Liver (tissue), 8 donors: ENCODE measurements at regions not wholly inside any gene's neighbourhood (a gene's known extent, or its start where the extent isn't known, plus 50 kb on each side); places are given as distances from the start of the nearest gene placed in this dataset.

Source experiments
- DNase-seq: peaks from one replicate; pipeline ENCODE4 v3.0.0-alpha.2; 2017; ENCODE audit warnings: low spot score
- H3K27ac ChIP-seq, 2 donors: one replicate each; pipeline ENCODE4 v1.7.0; 2013; ENCODE audit warnings: inconsistent platforms in 2 of 2, low read length in 2 of 2, control low read depth in 1 of 2, low read depth in 1 of 2, mild to moderate bottlenecking in 1 of 2
- H3K27me3 ChIP-seq, 4 donors: one replicate each; pipeline versions ENCODE4 v1.6.1 to v1.7.0; 2013; ENCODE audit warnings: low read length in 3 of 4, inconsistent platforms in 1 of 4, mild to moderate bottlenecking in 1 of 4, moderate library complexity in 1 of 4; ENCODE audit not compliant: control insufficient read depth in 4 of 4, insufficient read depth in 4 of 4
- H3K36me3 ChIP-seq, 4 donors: one replicate each; pipeline versions ENCODE4 v1.6.1 to v1.7.0; 2013; ENCODE audit warnings: low read length in 3 of 4, mild to moderate bottlenecking in 3 of 4, low read depth in 1 of 4, moderate library complexity in 1 of 4; ENCODE audit not compliant: control insufficient read depth in 4 of 4, insufficient read depth in 3 of 4
- H3K4me1 ChIP-seq, 4 donors: one replicate each; pipeline versions ENCODE4 v1.6.1 to v1.7.0; 2013; ENCODE audit warnings: low read length in 3 of 4, mild to moderate bottlenecking in 3 of 4, moderate library complexity in 1 of 4; ENCODE audit not compliant: control insufficient read depth in 4 of 4, insufficient read depth in 4 of 4
- H3K4me3 ChIP-seq, 3 donors: one replicate each; pipeline versions ENCODE4 v1.6.1 to v1.7.0; 2013; ENCODE audit warnings: low read length in 3 of 3, control low read depth in 1 of 3, low read depth in 1 of 3, mild to moderate bottlenecking in 1 of 3
- H3K9ac ChIP-seq, 2 donors: one replicate each; pipeline ENCODE4 v1.7.0; 2013; ENCODE audit warnings: low read length in 2 of 2, mild to moderate bottlenecking in 2 of 2, moderate library complexity in 2 of 2, control low read depth in 1 of 2, low read depth in 1 of 2
- H3K9me3 ChIP-seq, 4 donors: one replicate each; pipeline versions ENCODE4 v1.6.1 to v1.7.0; 2013; ENCODE audit warnings: low read length in 3 of 4; ENCODE audit not compliant: control insufficient read depth in 4 of 4
- EGR1 ChIP-seq, 2 donors: IDR thresholded peaks; 2 replicates each; pipeline ENCODE4 v1.6.1; 2016 to 2018; ENCODE audit warnings: antibody characterized with exemption in 2 of 2, low read depth in 2 of 2
- FOXA1 ChIP-seq: IDR thresholded peaks from 2 replicates; pipeline ENCODE4 v1.6.1; 2016; ENCODE audit warnings: antibody characterized with exemption
- FOXA2 ChIP-seq: IDR thresholded peaks from 2 replicates; pipeline ENCODE4 v1.6.1; 2016; ENCODE audit warnings: antibody characterized with exemption
- GABPA ChIP-seq, 2 donors: IDR thresholded peaks in 1 of 2; conservative IDR thresholded peaks in 1 of 2; 2 replicates each; pipeline ENCODE4 v1.6.1; 2016; ENCODE audit warnings: antibody characterized with exemption in 2 of 2, mild to moderate bottlenecking in 1 of 2, moderate library complexity in 1 of 2
- HNF4A ChIP-seq, 2 donors: conservative IDR thresholded peaks; 2 replicates each; pipeline ENCODE4 v1.6.1; 2016; ENCODE audit warnings: antibody characterized with exemption in 2 of 2, mild to moderate bottlenecking in 2 of 2
- HNF4G ChIP-seq: IDR thresholded peaks from 2 replicates; pipeline ENCODE4 v1.6.1; 2016; ENCODE audit warnings: antibody characterized with exemption
- JUND ChIP-seq, 2 donors: IDR thresholded peaks; 2 replicates each; pipeline ENCODE4 v1.6.1; 2016; ENCODE audit warnings: antibody characterized with exemption in 2 of 2
- NR2F2 ChIP-seq: IDR thresholded peaks from 2 replicates; pipeline ENCODE4 v1.6.1; 2016; ENCODE audit warnings: antibody characterized with exemption
- RAD21 ChIP-seq, 2 donors: IDR thresholded peaks; 2 replicates each; pipeline ENCODE4 v1.6.1; 2016; ENCODE audit warnings: antibody characterized with exemption in 2 of 2, mild to moderate bottlenecking in 2 of 2
- RXRA ChIP-seq, 2 donors: IDR thresholded peaks; 2 replicates each; pipeline ENCODE4 v1.6.1; 2017 to 2018; ENCODE audit warnings: antibody characterized with exemption in 2 of 2, mild to moderate bottlenecking in 1 of 2
- SP1 ChIP-seq: IDR thresholded peaks from 2 replicates; pipeline ENCODE4 v1.6.1; 2018; ENCODE audit warnings: antibody characterized with exemption, mild to moderate bottlenecking
- YY1 ChIP-seq: IDR thresholded peaks from 2 replicates; pipeline ENCODE4 v1.6.1; 2016; ENCODE audit warnings: antibody characterized with exemption, mild to moderate bottlenecking
- WGBS: extraction: QIAGEN DNeasy Blood & Tissue Kit; methylation state at CpG from one replicate; pipeline ENCODE4 v1.1.7; 2013; 5-methylcytosine and 5-hydroxymethylcytosine counted together
- TF ChIP-seq, protein P1 (sequence below): IDR thresholded peaks from 2 replicates; pipeline ENCODE4 v1.6.1; 2016; ENCODE audit warnings: antibody characterized with exemption
- TF ChIP-seq, protein P2 (sequence below): fragments of 150-350 bp; IDR thresholded peaks from 2 replicates; pipeline ENCODE4 v1.5.1; 2017; ENCODE audit warnings: improper control_type of control experiment, low read depth, low read length; ENCODE audit not compliant: missing input control
- TF ChIP-seq, protein P3 (sequence below): IDR thresholded peaks from 2 replicates; pipeline ENCODE4 v1.6.1; 2016; ENCODE audit warnings: antibody characterized with exemption, mild to moderate bottlenecking
- TF ChIP-seq, protein P4 (sequence below): IDR thresholded peaks from 2 replicates; pipeline ENCODE4 v1.6.1; 2016; ENCODE audit warnings: antibody characterized with exemption
- TF ChIP-seq, protein P5 (sequence below): IDR thresholded peaks from 2 replicates; pipeline ENCODE4 v1.6.1; 2016; ENCODE audit warnings: antibody characterized with exemption
- donor health status: healthy.
- donor health status: healthy.
- donor health status: healthy.
- donor health status: healthy.
- donor health status: healthy.

DNA sequence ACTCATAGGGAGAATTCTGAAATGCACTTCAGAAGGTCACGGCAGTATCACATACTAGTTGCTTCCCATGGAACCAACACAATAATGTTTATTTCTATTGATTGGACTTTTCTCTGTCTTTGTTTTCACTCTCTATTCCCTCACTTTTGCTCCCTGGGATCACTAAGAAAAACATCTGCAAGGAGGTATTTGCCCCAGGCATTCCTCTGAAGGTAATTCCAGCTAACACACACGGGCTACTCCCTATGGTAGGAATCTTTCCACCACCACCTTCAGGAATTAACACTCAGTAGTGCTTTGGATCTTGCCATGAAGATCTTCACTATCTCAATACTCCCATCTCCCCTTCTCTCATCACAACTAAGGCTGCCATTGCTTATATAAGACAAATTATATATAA lies 353.3 kb downstream of the DSC3 start:
- Histone ChIP-seq H3K27ac (no peak overlapping the region), H3K9me3 (no peaks in the 10 kb centered on the region), H3K36me3 (no peaks in the 10 kb centered on the region), H3K9ac (no peak overlapping the region), H3K27me3 (no peaks in the 10 kb centered on the region), H3K4me3 (no peak overlapping the region), H3K4me1 (no peaks in the 10 kb centered on the region)
- 67% methylated on average over 2 of the region's 2 CpGs for WGBS
- TF ChIP-seq RXRA (IDR thresholded peaks at IDR 0.05) (no peak), SP1 (no peak), FOXA2 (no peak), JUND (IDR thresholded peaks at IDR 0.05) (no peak), HNF4G (no peak)
- TF ChIP-seq, protein P1, sequence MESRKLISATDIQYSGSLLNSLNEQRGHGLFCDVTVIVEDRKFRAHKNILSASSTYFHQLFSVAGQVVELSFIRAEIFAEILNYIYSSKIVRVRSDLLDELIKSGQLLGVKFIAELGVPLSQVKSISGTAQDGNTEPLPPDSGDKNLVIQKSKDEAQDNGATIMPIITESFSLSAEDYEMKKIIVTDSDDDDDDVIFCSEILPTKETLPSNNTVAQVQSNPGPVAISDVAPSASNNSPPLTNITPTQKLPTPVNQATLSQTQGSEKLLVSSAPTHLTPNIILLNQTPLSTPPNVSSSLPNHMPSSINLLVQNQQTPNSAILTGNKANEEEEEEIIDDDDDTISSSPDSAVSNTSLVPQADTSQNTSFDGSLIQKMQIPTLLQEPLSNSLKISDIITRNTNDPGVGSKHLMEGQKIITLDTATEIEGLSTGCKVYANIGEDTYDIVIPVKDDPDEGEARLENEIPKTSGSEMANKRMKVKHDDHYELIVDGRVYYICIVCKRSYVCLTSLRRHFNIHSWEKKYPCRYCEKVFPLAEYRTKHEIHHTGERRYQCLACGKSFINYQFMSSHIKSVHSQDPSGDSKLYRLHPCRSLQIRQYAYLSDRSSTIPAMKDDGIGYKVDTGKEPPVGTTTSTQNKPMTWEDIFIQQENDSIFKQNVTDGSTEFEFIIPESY: no peak
- TF ChIP-seq, protein P2, sequence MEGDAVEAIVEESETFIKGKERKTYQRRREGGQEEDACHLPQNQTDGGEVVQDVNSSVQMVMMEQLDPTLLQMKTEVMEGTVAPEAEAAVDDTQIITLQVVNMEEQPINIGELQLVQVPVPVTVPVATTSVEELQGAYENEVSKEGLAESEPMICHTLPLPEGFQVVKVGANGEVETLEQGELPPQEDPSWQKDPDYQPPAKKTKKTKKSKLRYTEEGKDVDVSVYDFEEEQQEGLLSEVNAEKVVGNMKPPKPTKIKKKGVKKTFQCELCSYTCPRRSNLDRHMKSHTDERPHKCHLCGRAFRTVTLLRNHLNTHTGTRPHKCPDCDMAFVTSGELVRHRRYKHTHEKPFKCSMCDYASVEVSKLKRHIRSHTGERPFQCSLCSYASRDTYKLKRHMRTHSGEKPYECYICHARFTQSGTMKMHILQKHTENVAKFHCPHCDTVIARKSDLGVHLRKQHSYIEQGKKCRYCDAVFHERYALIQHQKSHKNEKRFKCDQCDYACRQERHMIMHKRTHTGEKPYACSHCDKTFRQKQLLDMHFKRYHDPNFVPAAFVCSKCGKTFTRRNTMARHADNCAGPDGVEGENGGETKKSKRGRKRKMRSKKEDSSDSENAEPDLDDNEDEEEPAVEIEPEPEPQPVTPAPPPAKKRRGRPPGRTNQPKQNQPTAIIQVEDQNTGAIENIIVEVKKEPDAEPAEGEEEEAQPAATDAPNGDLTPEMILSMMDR: no peak
- DNase-seq: no peak

DNA sequence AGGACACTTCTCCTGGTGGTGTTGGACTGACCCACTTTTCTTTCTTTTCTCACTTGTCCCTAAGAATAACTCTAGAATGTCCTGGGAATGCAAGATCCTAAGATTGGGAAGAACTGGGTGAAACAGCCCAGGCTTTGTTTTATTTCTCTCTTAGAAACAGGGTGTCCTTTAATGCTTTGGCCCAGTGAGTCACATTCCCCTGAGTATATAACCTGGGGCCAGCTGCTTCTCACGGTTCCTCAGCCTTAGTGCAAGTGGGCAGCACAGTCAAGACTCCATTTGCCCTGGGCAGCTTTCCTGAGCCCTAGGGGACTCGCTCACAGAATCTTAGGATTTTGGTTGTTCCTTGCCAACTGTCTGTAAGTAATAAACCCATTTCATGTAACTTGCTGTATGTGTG lies 355.0 kb downstream of the DSC3 start:
- Histone ChIP-seq H3K4me3 (no peak overlapping the region), H3K27ac (no peak overlapping the region), H3K36me3 (no peaks in the 10 kb centered on the region), H3K9ac (no peak overlapping the region), H3K27me3 (no peaks in the 10 kb centered on the region), H3K4me1 (no peaks in the 10 kb centered on the region), H3K9me3 (no peaks in the 10 kb centered on the region)
- no peak for DNase-seq
- 50% methylated on average over 2 of the region's 2 CpGs for WGBS
- TF ChIP-seq, protein P3, sequence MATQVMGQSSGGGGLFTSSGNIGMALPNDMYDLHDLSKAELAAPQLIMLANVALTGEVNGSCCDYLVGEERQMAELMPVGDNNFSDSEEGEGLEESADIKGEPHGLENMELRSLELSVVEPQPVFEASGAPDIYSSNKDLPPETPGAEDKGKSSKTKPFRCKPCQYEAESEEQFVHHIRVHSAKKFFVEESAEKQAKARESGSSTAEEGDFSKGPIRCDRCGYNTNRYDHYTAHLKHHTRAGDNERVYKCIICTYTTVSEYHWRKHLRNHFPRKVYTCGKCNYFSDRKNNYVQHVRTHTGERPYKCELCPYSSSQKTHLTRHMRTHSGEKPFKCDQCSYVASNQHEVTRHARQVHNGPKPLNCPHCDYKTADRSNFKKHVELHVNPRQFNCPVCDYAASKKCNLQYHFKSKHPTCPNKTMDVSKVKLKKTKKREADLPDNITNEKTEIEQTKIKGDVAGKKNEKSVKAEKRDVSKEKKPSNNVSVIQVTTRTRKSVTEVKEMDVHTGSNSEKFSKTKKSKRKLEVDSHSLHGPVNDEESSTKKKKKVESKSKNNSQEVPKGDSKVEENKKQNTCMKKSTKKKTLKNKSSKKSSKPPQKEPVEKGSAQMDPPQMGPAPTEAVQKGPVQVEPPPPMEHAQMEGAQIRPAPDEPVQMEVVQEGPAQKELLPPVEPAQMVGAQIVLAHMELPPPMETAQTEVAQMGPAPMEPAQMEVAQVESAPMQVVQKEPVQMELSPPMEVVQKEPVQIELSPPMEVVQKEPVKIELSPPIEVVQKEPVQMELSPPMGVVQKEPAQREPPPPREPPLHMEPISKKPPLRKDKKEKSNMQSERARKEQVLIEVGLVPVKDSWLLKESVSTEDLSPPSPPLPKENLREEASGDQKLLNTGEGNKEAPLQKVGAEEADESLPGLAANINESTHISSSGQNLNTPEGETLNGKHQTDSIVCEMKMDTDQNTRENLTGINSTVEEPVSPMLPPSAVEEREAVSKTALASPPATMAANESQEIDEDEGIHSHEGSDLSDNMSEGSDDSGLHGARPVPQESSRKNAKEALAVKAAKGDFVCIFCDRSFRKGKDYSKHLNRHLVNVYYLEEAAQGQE: no peak
- TF ChIP-seq, protein P4, sequence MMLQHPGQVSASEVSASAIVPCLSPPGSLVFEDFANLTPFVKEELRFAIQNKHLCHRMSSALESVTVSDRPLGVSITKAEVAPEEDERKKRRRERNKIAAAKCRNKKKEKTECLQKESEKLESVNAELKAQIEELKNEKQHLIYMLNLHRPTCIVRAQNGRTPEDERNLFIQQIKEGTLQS: no peak

DNA sequence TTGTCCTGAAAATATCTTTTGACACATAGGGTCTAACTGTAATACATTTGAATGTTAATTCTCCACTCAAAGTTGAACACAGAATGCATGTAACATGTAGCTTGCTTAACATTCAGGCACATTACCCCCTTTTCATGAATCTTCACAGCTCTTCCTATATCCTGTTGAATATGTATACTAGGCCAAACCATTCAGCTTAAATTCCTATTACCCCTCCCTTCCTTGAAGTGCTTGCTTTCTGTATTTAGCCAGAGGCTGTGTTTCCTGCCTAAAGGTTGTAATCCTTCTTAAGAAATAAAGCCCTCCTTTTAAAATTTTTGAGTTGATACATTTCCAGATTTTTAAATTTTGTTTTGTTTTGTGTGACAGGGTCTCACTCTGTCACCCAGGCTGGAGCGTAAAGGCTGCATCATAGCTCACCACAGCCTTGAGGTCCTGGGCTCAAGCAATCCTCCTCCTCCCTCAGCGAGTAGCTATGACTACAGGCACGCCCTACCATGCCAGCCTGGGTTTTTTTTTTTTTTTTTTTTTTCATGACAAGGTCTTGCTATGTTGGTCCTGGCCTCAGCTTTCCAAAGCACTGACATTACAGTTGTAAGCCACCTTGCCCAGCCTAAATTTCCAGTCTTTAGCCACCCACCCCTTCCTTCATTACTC lies 357.6 kb downstream of the DSC3 start:
- Histone ChIP-seq H3K9me3 (no peaks in the 10 kb centered on the region), H3K27me3 (no peaks in the 10 kb centered on the region), H3K9ac (no peak overlapping the region), H3K36me3 (no peaks in the 10 kb centered on the region), H3K4me1 (no peaks in the 10 kb centered on the region), H3K4me3 (no peak overlapping the region), H3K27ac (no peak overlapping the region)
- no peak for DNase-seq
- 63% methylated on average over 3 of the region's 3 CpGs for WGBS
- TF ChIP-seq RAD21 (IDR thresholded peaks at IDR 0.05) (no peak), FOXA1 (no peak), JUND (IDR thresholded peaks at IDR 0.05) (no peak), HNF4G (no peak), FOXA2 (no peak), GABPA (IDR thresholded peaks at IDR 0.05 in 1 of 2, conservative IDR thresholded peaks at IDR 0.05 in 1 of 2) (no peak), RXRA (IDR thresholded peaks at IDR 0.05) (no peak), NR2F2 (no peak), HNF4A (conservative IDR thresholded peaks at IDR 0.05) (no peak), YY1 (no peak), EGR1 (IDR thresholded peaks at IDR 0.05; ENCODE audit: low read depth in 2 of 2) (no peak), SP1 (no peak)
- TF ChIP-seq, protein P5, sequence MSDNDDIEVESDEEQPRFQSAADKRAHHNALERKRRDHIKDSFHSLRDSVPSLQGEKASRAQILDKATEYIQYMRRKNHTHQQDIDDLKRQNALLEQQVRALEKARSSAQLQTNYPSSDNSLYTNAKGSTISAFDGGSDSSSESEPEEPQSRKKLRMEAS: no peak
- TF ChIP-seq, protein P3: no peak
